CD1c-positive myeloid dendritic cell (primary cell): ENCODE measurements at regions not wholly inside any gene's neighbourhood (a gene's known extent, or its start where the extent isn't known, plus 50 kb on each side); places are given as distances from the start of the nearest gene placed in this dataset.

ENCODE experiments used
- DNase-seq: peaks from one replicate; pipeline ENCODE4 v3.0.0-alpha.2; 2016; ENCODE audit errors: extremely low spot score

GRCh38 chr2:9105601-9106337, 100.8 kb upstream of the ASAP2 start:
- no peak for DNase-seq

- no peak for DNase-seq
Observed at GRCh38 chr2:9103663-9104277, 100.3 kb upstream of the MBOAT2 start.

- no peak for DNase-seq
Observed at GRCh38 chr2:9102861-9103662, 99.6 kb upstream of the MBOAT2 start.

- no peak for DNase-seq
Observed at GRCh38 chr2:9101763-9102425, 98.4 kb upstream of the MBOAT2 start.

- DNase-seq = no peak
Observed at GRCh38 chr2:9100080-9100876, 96.8 kb upstream of the MBOAT2 start.

GRCh38 chr2:9099341-9099751, 95.9 kb upstream of the MBOAT2 start:
- DNase-seq = peak; percentile 35

- no peak for DNase-seq
Observed at GRCh38 chr2:9097892-9098291, 94.4 kb upstream of the MBOAT2 start.

GRCh38 chr2:9097239-9097638, 93.8 kb upstream of the MBOAT2 start:
- no peak for DNase-seq

GRCh38 chr2:9096761-9097160, 93.3 kb upstream of the MBOAT2 start:
- DNase-seq = no peak

- DNase-seq = peak; percentile 39
Observed at GRCh38 chr2:9095690-9096089, 92.2 kb upstream of the MBOAT2 start.

GRCh38 chr2:9095226-9095625, 91.7 kb upstream of the MBOAT2 start:
- no peak for DNase-seq

GRCh38 chr2:9094117-9094516, 90.6 kb upstream of the MBOAT2 start:
- DNase-seq = no peak

- no peak for DNase-seq
Observed at GRCh38 chr2:9093324-9093723, 89.8 kb upstream of the MBOAT2 start.

- peak; percentile 61 for DNase-seq
Observed at GRCh38 chr2:9092383-9093282, 89.1 kb upstream of the MBOAT2 start.

- no peak for DNase-seq
Observed at GRCh38 chr2:9091811-9092210, 88.3 kb upstream of the MBOAT2 start.

- no peak for DNase-seq
Observed at GRCh38 chr2:9089831-9090230, 86.3 kb upstream of the MBOAT2 start.

GRCh38 chr2:9087121-9087681, 83.7 kb upstream of the MBOAT2 start:
- no peak for DNase-seq

- no peak for DNase-seq
Observed at GRCh38 chr2:9086465-9086864, 83.0 kb upstream of the MBOAT2 start.

- DNase-seq = no peak
Observed at GRCh38 chr2:9085353-9085752, 81.9 kb upstream of the MBOAT2 start.

GRCh38 chr2:9083287-9083686, 79.8 kb upstream of the MBOAT2 start:
- DNase-seq = no peak
